ENCODE measurements at regions not wholly inside any gene's neighbourhood (a gene's known extent, or its start where the extent isn't known, plus 50 kb on each side); places are given as distances from the start of the nearest gene placed in this dataset.

DNA sequence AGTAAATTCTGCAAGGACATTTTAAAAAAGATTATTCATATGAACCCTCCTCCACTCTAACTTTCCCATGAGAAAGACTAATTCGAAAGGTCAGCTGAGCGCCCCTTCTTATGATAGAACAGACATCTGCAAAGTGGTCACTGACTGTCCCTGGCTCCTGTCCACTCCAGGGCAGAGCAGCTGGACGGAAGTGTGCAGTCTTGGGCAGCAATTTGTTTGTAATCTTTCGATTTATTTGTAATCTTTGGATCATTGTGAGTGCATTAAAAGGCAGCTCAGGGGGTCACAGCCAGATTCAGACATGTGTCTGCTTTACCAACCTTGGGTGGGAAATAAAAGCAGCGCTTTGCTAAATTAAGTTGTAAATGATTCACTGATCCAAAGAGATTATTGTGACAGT is 158.8 kb upstream of the ADARB2 start:
- intact Hi-C loops (cut with DNase I) = no loop called here
- peaks cover 0 to 9% of the 10 kb centered on the region in 2 donors for H3K27me3 ChIP-seq
- TF ChIP-seq, protein P1, sequence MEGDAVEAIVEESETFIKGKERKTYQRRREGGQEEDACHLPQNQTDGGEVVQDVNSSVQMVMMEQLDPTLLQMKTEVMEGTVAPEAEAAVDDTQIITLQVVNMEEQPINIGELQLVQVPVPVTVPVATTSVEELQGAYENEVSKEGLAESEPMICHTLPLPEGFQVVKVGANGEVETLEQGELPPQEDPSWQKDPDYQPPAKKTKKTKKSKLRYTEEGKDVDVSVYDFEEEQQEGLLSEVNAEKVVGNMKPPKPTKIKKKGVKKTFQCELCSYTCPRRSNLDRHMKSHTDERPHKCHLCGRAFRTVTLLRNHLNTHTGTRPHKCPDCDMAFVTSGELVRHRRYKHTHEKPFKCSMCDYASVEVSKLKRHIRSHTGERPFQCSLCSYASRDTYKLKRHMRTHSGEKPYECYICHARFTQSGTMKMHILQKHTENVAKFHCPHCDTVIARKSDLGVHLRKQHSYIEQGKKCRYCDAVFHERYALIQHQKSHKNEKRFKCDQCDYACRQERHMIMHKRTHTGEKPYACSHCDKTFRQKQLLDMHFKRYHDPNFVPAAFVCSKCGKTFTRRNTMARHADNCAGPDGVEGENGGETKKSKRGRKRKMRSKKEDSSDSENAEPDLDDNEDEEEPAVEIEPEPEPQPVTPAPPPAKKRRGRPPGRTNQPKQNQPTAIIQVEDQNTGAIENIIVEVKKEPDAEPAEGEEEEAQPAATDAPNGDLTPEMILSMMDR (IDR thresholded peaks at IDR 0.05) = no peak
- H3K9me3 ChIP-seq = peaks cover 0 to 3% of the 10 kb centered on the region in 2 donors
- no peak overlapping the region for H3K27ac ChIP-seq
- H3K4me1 ChIP-seq = no peaks in the 10 kb centered on the region
- H3K4me3 ChIP-seq = no peak overlapping the region
- ATAC-seq (no peak), DNase-seq (peak in 1 of 4 donors; percentile 5)
- no peaks in the 10 kb centered on the region for H3K36me3 ChIP-seq

DNA sequence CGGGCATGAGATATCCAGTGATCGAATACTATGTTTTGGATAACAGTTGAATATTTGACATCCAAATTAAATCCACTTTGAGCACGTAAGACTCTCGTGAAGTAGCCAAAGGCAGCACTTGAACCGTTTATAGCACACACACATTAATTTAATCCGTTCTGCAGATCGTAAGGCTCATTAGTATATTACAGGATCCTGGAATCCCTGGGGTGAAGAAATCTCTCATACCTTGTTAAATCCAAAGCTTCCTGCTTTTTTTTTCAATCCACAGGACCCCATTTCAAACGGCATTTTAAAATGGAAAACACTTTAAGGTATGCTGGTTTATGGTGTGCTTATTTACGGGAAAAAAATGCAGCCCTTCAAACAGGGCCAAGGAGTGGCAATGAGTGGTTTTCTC is 158.4 kb upstream of the ADARB2 start:
- peaks cover 0 to 7% of the 10 kb centered on the region in 2 donors for H3K9me3 ChIP-seq
- intact Hi-C loops (cut with DNase I) = no loop called here
- H3K27ac ChIP-seq = no peak overlapping the region
- peaks cover 0 to 9% of the 10 kb centered on the region in 2 donors for H3K27me3 ChIP-seq
- ATAC-seq (no peak), DNase-seq (no peak)
- H3K4me3 ChIP-seq = no peak overlapping the region
- no peaks in the 10 kb centered on the region for H3K36me3 ChIP-seq
- H3K4me1 ChIP-seq = no peaks in the 10 kb centered on the region
- TF ChIP-seq, protein P1 (IDR thresholded peaks at IDR 0.05) = no peak

DNA sequence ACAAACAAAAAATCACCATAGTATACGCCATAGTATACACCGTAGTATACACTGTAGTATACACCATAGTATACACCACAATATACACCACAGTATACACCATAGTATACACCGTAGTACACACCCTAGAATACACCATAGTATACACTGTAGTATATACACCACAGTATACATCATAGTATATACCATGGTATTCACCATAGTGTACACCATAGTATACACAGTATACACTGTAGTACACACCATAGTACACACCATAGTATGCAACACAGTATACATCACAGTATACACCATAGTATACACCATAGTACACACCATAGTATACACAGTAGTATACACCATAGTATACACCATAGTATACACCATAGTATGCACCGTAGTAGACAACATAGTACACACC is 157.6 kb upstream of the ADARB2 start:
- intact Hi-C loops (cut with DNase I) = no loop called here
- peaks cover 0 to 9% of the 10 kb centered on the region in 2 donors for H3K27me3 ChIP-seq
- peaks cover 0 to 7% of the 10 kb centered on the region in 2 donors for H3K9me3 ChIP-seq
- DNase-seq = no peak
- H3K36me3 ChIP-seq = no peaks in the 10 kb centered on the region
- TF ChIP-seq, protein P1 (IDR thresholded peaks at IDR 0.05) = no peak
- no peak overlapping the region for H3K27ac ChIP-seq
- no peak overlapping the region for H3K4me3 ChIP-seq
- no peak for ATAC-seq
- no peaks in the 10 kb centered on the region for H3K4me1 ChIP-seq

DNA sequence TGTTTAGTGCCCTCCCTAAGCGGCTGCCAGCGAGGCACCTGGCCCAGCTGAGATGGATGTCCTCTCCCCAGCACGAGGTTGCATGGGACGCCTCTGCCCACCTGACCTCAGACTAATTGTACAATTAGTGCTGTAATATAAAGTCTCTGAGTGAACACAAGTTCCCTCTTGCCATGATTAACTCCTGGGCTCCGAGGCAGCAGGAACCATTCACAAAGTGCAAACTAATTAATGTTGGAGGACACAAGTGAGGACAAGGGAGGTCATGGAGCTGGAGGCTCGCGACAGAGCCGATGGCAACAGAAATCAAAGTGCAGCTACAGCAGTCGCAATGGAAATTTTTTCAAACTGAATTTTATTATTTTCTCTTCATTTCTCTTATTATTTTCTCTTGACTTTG is 156.6 kb upstream of the ADARB2 start:
- ATAC-seq = no peak
- no peaks in the 10 kb centered on the region for H3K4me1 ChIP-seq
- TF ChIP-seq, protein P1 (IDR thresholded peaks at IDR 0.05) = no peak
- H3K9me3 ChIP-seq = peaks cover 0 to 7% of the 10 kb centered on the region in 2 donors
- intact Hi-C loops (cut with DNase I) = no loop called here
- no peaks in the 10 kb centered on the region for H3K36me3 ChIP-seq
- H3K27ac ChIP-seq = no peak overlapping the region
- peaks cover 0 to 9% of the 10 kb centered on the region in 2 donors for H3K27me3 ChIP-seq
- H3K4me3 ChIP-seq = no peak overlapping the region
- DNase-seq = no peak

DNA sequence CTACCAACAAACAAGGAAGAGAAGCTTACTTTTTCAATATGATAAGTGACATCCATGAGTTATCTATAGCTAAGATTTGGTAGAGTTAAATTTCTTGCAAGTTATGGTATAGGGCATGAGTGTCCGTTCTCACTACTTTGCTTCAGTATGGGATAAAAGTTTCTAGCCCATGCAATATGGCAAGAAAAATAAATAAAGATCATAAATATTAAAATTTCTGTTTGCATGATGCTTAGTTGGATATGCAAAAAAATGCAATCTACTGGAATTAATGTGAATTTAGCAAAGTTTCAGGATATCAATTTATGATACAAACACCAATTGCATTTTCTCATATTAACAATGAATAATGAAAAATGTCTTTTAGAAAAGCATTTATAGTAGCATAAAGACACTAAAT is 148.7 kb upstream of the ADARB2 start:
- intact Hi-C loops (cut with DNase I) = no loop called here
- Histone ChIP-seq H3K4me3 (no peak overlapping the region), H3K9me3 (peaks cover 0 to 29% of the 10 kb centered on the region in 2 donors), H3K36me3 (no peaks in the 10 kb centered on the region), H3K27me3 (no peaks in the 10 kb centered on the region), H3K27ac (no peak overlapping the region), H3K4me1 (no peaks in the 10 kb centered on the region)
- ATAC-seq (no peak), DNase-seq (no peak)
- TF ChIP-seq, protein P1 (IDR thresholded peaks at IDR 0.05) = no peak
